ENCODE measurements at regions not wholly inside any gene's neighbourhood (a gene's known extent, or its start where the extent isn't known, plus 50 kb on each side); places are given as distances from the start of the nearest gene placed in this dataset.

DNA sequence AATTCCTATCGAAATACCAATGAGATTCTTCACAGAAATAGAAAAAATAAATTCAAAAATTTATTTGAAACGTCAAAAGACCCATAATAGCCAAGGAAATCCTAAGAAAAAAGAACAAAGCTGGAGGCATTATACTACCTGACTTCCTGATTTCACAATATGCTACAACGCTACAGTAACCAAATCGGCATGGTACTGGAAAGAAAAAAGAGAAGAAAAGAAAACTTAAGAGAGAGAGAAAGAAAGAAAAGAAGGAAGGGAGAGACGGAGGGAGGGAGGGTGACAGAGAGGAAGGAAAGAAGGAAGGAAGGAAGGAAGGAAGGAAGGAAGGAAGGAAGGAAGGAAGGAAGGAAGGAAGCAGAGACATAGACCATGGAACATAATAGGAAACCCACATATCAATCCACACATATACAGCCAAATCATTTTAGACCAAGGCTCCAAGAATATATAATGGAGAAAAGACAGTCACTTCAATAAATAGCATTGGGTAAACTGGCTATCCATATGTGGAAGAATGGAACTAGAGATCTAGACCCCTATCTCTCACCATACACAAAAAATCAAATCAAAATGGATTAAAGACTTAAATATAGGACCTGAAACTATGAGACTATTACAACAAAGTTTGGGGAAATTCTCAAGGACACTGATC, 118.6 kb upstream of the CNTN4 start (continued):
- TF ChIP-seq, protein P1, sequence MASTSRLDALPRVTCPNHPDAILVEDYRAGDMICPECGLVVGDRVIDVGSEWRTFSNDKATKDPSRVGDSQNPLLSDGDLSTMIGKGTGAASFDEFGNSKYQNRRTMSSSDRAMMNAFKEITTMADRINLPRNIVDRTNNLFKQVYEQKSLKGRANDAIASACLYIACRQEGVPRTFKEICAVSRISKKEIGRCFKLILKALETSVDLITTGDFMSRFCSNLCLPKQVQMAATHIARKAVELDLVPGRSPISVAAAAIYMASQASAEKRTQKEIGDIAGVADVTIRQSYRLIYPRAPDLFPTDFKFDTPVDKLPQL (IDR thresholded peaks at IDR 0.05; ENCODE audit: extremely low read depth, insufficient read length) = no peak

DNA sequence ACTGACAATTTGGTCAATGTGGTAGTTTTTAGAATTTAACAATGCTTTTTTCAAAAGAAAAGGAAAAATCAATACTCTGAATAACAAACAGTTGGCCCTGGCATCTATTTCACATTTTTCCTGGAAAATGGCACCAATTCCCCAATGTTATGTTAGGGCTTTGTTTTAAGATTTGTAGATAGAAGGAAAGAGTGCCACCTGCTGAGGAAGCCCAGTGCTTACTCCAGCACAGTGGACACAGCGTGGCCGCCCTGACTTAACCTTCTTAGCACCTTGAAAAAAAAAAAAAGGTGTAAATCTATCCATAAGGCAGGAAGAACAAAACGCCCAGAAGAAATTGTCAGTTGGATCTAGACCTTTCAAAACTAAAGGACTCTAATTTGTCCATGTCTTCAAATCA, 110.7 kb upstream of the CNTN4 start:
- BruUV-seq (replicated peaks) = no TSS peak
- H3K27ac ChIP-seq (ENCODE audit: extremely low read depth, low read depth, low read length) = no peak overlapping the region
- no peak overlapping the region for H3K9ac ChIP-seq (ENCODE audit: insufficient read depth in 1 of 2, low read depth in 2 of 2, low read length in 2 of 2)
- intact Hi-C loops (cut with micrococcal nuclease) = no loop called here
- no peaks in the 10 kb centered on the region for H4K20me1 ChIP-seq (replicated peaks; ENCODE audit: control insufficient read depth, insufficient read depth, low read length)
- no peaks in the 10 kb centered on the region for H3K79me2 ChIP-seq (ENCODE audit: control insufficient read depth, insufficient read depth, low read length)
- in situ Hi-C loops (cut with MboI) = no loop called here
- no peak for ATAC-seq
- H3K4me3 ChIP-seq = no peak overlapping the region
- no peaks in the 10 kb centered on the region for H3K9me1 ChIP-seq (ENCODE audit: control insufficient read depth, insufficient read depth, low read length)
- no peaks in the 10 kb centered on the region for H3K36me3 ChIP-seq (ENCODE audit: control insufficient read depth, insufficient read depth, low read length)
- ChIA-PET POLR2A (no interaction called here), CTCF (ENCODE audit: low intra/inter-chr PET ratio) (no interaction called here)
- H3K4me2 ChIP-seq (ENCODE audit: insufficient read depth, low read length) = no peak overlapping the region
- WGBS (ENCODE audit: insufficient coverage, low coverage, missing lambda C conversion rate) = 0% methylated on average over 3 of the region's 3 CpGs
- FAIRE-seq = no peak
- DNase-seq (ENCODE audit: extremely low read depth in 1 of 4, low spot score in 3 of 4) = no peak
- peaks cover 2% of the 10 kb centered on the region for H3K9me3 ChIP-seq (replicated peaks; ENCODE audit: control insufficient read depth, insufficient read depth, low read depth, low read length)
- H3K27me3 ChIP-seq (ENCODE audit: control insufficient read depth in 2 of 2, insufficient read depth in 2 of 2, low read length in 2 of 2) = no peaks in the 10 kb centered on the region
- no peak overlapping the region for H2AFZ ChIP-seq (ENCODE audit: low read depth, low read length)
- H3K4me1 ChIP-seq (replicated peaks in 1 of 2; ENCODE audit: control insufficient read depth in 2 of 2, insufficient read depth in 2 of 2, low read length in 2 of 2) = no peaks in the 10 kb centered on the region
- no peak for TF ChIP-seq NCOA1 (IDR thresholded peaks at IDR 0.05; ENCODE audit: low read depth)
- no peak for TF ChIP-seq BRD4 (IDR thresholded peaks at IDR 0.05)
- no peak for TF ChIP-seq RFX1 (IDR thresholded peaks at IDR 0.05)
- no peak for TF ChIP-seq ZNF408 (CRISPR knock-in tag; IDR thresholded peaks at IDR 0.05; ENCODE audit: low read depth)
- no peak for TF ChIP-seq E2F8 (IDR thresholded peaks at IDR 0.05; ENCODE audit: low read depth, partially characterized antibody)
- no peak for TF ChIP-seq HNRNPL (IDR thresholded peaks at IDR 0.05; ENCODE audit: low read depth, low read length)
- TF ChIP-seq, protein P2, sequence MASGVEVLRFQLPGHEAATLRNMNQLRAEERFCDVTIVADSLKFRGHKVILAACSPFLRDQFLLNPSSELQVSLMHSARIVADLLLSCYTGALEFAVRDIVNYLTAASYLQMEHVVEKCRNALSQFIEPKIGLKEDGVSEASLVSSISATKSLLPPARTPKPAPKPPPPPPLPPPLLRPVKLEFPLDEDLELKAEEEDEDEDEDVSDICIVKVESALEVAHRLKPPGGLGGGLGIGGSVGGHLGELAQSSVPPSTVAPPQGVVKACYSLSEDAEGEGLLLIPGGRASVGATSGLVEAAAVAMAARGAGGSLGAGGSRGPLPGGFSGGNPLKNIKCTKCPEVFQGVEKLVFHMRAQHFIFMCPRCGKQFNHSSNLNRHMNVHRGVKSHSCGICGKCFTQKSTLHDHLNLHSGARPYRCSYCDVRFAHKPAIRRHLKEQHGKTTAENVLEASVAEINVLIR (CRISPR knock-in tag; IDR thresholded peaks at IDR 0.05) = no peak
- TF ChIP-seq PPARD (CRISPR knock-in tag; IDR thresholded peaks at IDR 0.05) = no peak
- no peak for TF ChIP-seq BDP1 (IDR thresholded peaks at IDR 0.05; ENCODE audit: insufficient read depth, insufficient read length)
- no peak for TF ChIP-seq ZNF324 (CRISPR knock-in tag; IDR thresholded peaks at IDR 0.05)
- no peak for TF ChIP-seq ZNF165 (CRISPR knock-in tag; IDR thresholded peaks at IDR 0.05; ENCODE audit: borderline replicate concordance)
- TF ChIP-seq FOXM1 (IDR thresholded peaks at IDR 0.05; ENCODE audit: low read depth) = no peak
- TF ChIP-seq FOXM1 (CRISPR knock-in tag; IDR thresholded peaks at IDR 0.05; ENCODE audit: low read depth) = no peak
- no peak for TF ChIP-seq PML (IDR thresholded peaks at IDR 0.05; ENCODE audit: low read length)
- TF ChIP-seq CTBP1 (IDR thresholded peaks at IDR 0.05; ENCODE audit: borderline replicate concordance) = no peak
- no peak for TF ChIP-seq L3MBTL2 (IDR thresholded peaks at IDR 0.05)
- TF ChIP-seq SMARCA4 (IDR thresholded peaks at IDR 0.05) = no peak
- no peak for TF ChIP-seq POLR2H (tag; IDR thresholded peaks at IDR 0.05; ENCODE audit: low read depth)
- no peak for TF ChIP-seq ADNP (tag; IDR thresholded peaks at IDR 0.05)
- TF ChIP-seq CBX1 (IDR thresholded peaks at IDR 0.05; ENCODE audit: low read depth) = no peak
